Upper lobe of left lung (tissue), 6 donors: ENCODE measurements at regions not wholly inside any gene's neighbourhood (a gene's known extent, or its start where the extent isn't known, plus 50 kb on each side); places are given as distances from the start of the nearest gene placed in this dataset.

Experiments
- ATAC-seq, 2 donors: fragments of 200-7000 bp; cut with Tn5 transposase; one replicate each; pipeline ENCODE4 v1.9.1; 2022; ENCODE audit warnings: mild to moderate bottlenecking in 2 of 2, moderate library complexity in 2 of 2; ENCODE audit not compliant: low FRiP score in 2 of 2
- DNase-seq, 2 donors: peaks; one replicate each; pipeline ENCODE4 v3.0.0-alpha.2; 2019 to 2020
- H3K27ac ChIP-seq, 4 donors: fragments of 200-600 bp; sonication (generic); one replicate each; pipeline ENCODE4 v1.5.1; 2016 to 2019
- H3K27me3 ChIP-seq, 4 donors: fragments of 200-600 bp; sonication (generic); one replicate each; pipeline ENCODE4 v1.5.1; 2017 to 2019
- H3K36me3 ChIP-seq, 4 donors: fragments of 200-600 bp; sonication (generic); one replicate each; pipeline ENCODE4 v1.5.1; 2016 to 2019
- H3K4me1 ChIP-seq, 4 donors: fragments of 200-600 bp; sonication (generic); one replicate each; pipeline ENCODE4 v1.5.1; 2018 to 2019
- H3K4me3 ChIP-seq, 4 donors: fragments of 200-600 bp; sonication (generic); one replicate each; pipeline ENCODE4 v1.5.1; 2017 to 2019; ENCODE audit warnings: mild to moderate bottlenecking in 2 of 4, moderate library complexity in 1 of 4
- H3K9me3 ChIP-seq, 4 donors: fragments of 200-600 bp; sonication (generic); one replicate each; pipeline ENCODE4 v1.5.1; 2018 to 2019
- EP300 ChIP-seq, 4 donors: sonication (generic); formaldehyde crosslinking; IDR thresholded peaks; one replicate each; pipeline ENCODE4 v1.5.1; 2017; ENCODE audit warnings: antibody characterized with exemption in 4 of 4, control low read depth in 2 of 4
- POLR2A ChIP-seq, 4 donors: fragments of 450-650 bp; IDR thresholded peaks; one replicate each; pipeline ENCODE4 v1.5.1; 2016 to 2017; ENCODE audit warnings: antibody characterized with exemption in 4 of 4, mild to moderate bottlenecking in 2 of 4
- POLR2AphosphoS5 ChIP-seq, 2 donors: sonication (generic); formaldehyde crosslinking; IDR thresholded peaks; one replicate each; pipeline ENCODE4 v1.5.1; 2017; ENCODE audit warnings: antibody characterized with exemption in 2 of 2
- WGBS, 2 donors: methylation state at CpG; one replicate each; pipeline ENCODE4 v1.1.5; 2017 to 2018; 5-methylcytosine and 5-hydroxymethylcytosine counted together
- TF ChIP-seq, protein P1 (sequence below), 6 experiments: fragments of 450-650 bp in 4 of 6; fragments of 200-600 bp in 2 of 6; sonication (generic) in 2 of 6; IDR thresholded peaks; one replicate each; pipeline ENCODE4 v1.5.1; 2016 to 2019; ENCODE audit warnings: antibody characterized with exemption in 6 of 6
- donor health status: DM: no; HTN: no; CAD: no; lungs with moderate emphysema.
- donor health status: DM: no; HTN: yes; CAD: no; lungs with severe emphysema.

DNA sequence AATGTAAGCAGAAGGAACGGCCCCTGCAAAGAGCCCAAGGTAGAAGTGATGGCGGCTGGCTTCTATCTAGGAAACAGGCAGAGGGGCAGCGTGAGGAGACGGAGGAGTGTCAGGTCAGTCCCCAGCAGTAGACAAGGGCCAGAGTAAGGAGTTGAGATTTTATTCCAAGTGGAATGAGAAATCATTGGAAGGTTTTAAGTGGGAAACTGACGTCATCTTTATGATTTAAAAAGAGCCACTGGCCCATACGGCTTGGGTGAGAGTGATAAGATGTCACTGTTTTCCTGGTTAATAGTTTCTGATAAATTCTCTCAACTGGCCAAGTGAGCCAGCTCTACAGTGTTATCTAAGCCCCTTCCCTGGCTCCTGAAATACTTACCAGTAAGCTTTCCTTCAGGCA, 103.2 kb upstream of the CAMK1G start:
- 80 to 81% methylated on average over 6 of the region's 6 CpGs for WGBS, 2 donors
- Histone ChIP-seq H3K27ac (no peak overlapping the region), H3K4me3 (no peak overlapping the region), H3K4me1 (no peaks in the 10 kb centered on the region), H3K36me3 (no peaks in the 10 kb centered on the region), H3K27me3 (no peaks in the 10 kb centered on the region), H3K9me3 (no peaks in the 10 kb centered on the region)
- ATAC-seq (no peak), DNase-seq (no peak)
- TF ChIP-seq POLR2A (IDR thresholded peaks at IDR 0.05) (no peak), POLR2AphosphoS5 (IDR thresholded peaks at IDR 0.05) (no peak), EP300 (IDR thresholded peaks at IDR 0.05) (no peak)
- TF ChIP-seq, protein P1, sequence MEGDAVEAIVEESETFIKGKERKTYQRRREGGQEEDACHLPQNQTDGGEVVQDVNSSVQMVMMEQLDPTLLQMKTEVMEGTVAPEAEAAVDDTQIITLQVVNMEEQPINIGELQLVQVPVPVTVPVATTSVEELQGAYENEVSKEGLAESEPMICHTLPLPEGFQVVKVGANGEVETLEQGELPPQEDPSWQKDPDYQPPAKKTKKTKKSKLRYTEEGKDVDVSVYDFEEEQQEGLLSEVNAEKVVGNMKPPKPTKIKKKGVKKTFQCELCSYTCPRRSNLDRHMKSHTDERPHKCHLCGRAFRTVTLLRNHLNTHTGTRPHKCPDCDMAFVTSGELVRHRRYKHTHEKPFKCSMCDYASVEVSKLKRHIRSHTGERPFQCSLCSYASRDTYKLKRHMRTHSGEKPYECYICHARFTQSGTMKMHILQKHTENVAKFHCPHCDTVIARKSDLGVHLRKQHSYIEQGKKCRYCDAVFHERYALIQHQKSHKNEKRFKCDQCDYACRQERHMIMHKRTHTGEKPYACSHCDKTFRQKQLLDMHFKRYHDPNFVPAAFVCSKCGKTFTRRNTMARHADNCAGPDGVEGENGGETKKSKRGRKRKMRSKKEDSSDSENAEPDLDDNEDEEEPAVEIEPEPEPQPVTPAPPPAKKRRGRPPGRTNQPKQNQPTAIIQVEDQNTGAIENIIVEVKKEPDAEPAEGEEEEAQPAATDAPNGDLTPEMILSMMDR (IDR thresholded peaks at IDR 0.05), result no peak

DNA sequence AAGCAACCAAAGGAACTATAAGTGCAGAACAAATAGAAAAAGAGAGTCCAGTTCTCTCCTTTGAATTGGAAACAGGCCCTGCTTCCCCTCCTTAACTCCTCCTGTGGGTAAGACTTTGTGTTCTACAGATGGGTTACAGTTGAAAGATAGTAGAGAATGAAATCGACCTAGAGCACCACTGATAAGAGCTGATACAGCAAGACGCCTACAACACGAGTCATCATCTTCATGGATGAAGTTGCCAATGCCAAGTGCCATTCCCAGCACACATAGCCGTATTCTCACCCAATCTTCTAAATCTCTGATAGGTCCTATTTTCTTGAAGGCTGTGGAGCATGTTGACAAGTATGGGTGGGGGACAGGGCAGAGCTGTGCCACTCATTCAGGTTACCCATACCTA, 99.8 kb upstream of the CAMK1G start:
- TF ChIP-seq EP300 (IDR thresholded peaks at IDR 0.05), result no peak
- TF ChIP-seq, protein P1 (IDR thresholded peaks at IDR 0.05), result no peak
- Histone ChIP-seq H3K4me3 (no peak overlapping the region), H3K36me3 (no peaks in the 10 kb centered on the region), H3K27me3 (no peaks in the 10 kb centered on the region), H3K4me1 (no peaks in the 10 kb centered on the region), H3K27ac (no peak overlapping the region), H3K9me3 (no peaks in the 10 kb centered on the region)
- ATAC-seq, result no peak
- 88% methylated on average over 4 of the region's 4 CpGs for WGBS, 2 donors
- DNase-seq, result no peak

DNA sequence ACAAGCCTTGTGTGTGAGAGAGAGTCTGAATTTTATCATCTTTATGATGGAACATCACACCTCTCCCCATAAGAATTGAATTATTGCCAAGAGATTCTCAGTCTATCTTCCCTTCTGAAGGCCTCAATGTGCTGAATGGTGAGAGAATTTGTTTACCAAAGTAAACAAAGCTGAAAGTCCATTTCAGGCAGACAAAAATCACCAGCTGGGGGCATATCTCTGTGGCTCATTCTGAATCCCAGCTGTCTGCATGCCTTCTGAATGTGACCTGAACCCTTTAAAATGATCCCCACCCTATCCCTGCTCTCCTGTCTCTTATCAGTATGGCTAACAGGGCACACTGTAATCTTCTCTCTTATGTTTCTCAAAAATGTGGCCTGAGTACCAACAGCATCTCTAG, 99.1 kb upstream of the CAMK1G start:
- Histone ChIP-seq H3K27ac (no peak overlapping the region), H3K27me3 (no peaks in the 10 kb centered on the region), H3K4me3 (no peak overlapping the region), H3K9me3 (no peaks in the 10 kb centered on the region), H3K4me1 (no peaks in the 10 kb centered on the region), H3K36me3 (no peaks in the 10 kb centered on the region)
- TF ChIP-seq, protein P1 (IDR thresholded peaks at IDR 0.05), result no peak
- TF ChIP-seq EP300 (IDR thresholded peaks at IDR 0.05), result no peak
- DNase-seq (no peak), ATAC-seq (no peak)

DNA sequence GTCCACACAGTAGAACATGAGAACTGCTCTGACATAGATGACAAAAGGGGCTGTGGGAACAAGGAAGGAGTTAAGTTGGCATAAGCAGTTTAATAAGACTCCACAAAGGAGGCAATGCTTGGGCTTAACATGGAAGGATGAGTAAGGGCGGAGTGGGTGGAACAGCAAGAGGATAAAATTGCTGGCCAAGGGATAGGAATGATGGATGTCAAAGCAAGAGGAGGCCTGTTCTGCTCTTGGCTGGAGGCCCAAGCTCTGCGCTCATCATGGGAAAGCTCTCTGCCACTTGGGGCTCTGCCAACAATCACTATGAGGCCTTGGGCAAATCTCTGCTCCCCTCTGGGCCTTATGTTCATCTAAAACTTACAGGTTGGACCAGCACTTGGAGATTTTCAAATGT, 98.3 kb upstream of the CAMK1G start:
- Histone ChIP-seq H3K4me1 (no peaks in the 10 kb centered on the region), H3K27me3 (no peaks in the 10 kb centered on the region), H3K4me3 (no peak overlapping the region), H3K36me3 (no peaks in the 10 kb centered on the region), H3K9me3 (no peaks in the 10 kb centered on the region), H3K27ac (no peak overlapping the region)
- TF ChIP-seq, protein P1 (IDR thresholded peaks at IDR 0.05), result no peak
- TF ChIP-seq POLR2AphosphoS5 (IDR thresholded peaks at IDR 0.05) (no peak), POLR2A (IDR thresholded peaks at IDR 0.05) (no peak), EP300 (IDR thresholded peaks at IDR 0.05) (no peak)
- DNase-seq (no peak), ATAC-seq (no peak)
- 67 to 78% methylated on average over 2 of the region's 2 CpGs for WGBS, 2 donors

DNA sequence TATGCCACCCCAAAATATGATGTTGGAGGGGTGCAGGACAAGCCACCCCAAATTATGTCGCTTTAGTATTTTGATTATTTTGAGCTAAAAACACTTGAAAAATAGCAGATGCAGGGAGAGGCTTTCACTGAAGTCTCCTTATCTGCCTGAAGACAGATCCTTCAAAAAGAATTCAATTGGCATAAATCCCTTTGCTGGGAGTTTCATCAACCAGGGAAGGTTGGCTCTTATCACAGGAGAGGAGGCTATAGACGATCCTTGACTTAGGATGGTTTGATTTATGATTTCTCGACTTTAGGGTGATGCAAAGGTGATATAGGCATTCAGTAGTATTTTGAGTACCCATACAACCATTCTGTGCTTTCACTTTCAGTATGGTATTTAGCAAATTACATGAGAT, 97.8 kb upstream of the CAMK1G start:
- no peak overlapping the region for H3K27ac ChIP-seq
- no peaks in the 10 kb centered on the region for H3K36me3 ChIP-seq
- TF ChIP-seq, protein P1 (IDR thresholded peaks at IDR 0.05), result no peak
- TF ChIP-seq EP300 (IDR thresholded peaks at IDR 0.05) (no peak), POLR2A (IDR thresholded peaks at IDR 0.05) (no peak), POLR2AphosphoS5 (IDR thresholded peaks at IDR 0.05) (no peak)
- H3K27me3 ChIP-seq, result no peaks in the 10 kb centered on the region
- ATAC-seq, result no peak
- no peaks in the 10 kb centered on the region for H3K9me3 ChIP-seq
- H3K4me1 ChIP-seq, result no peaks in the 10 kb centered on the region
- no peak overlapping the region for H3K4me3 ChIP-seq
- no peak for DNase-seq
- 79 to 83% methylated on average over 3 of the region's 3 CpGs for WGBS, 2 donors
